Liver (tissue), 3 donors: ENCODE measurements at regions not wholly inside any gene's neighbourhood (a gene's known extent, or its start where the extent isn't known, plus 50 kb on each side); places are given as distances from the start of the nearest gene placed in this dataset.

Experiments used
- CTCF ChIP-seq: fragments of 150-350 bp; IDR thresholded peaks from 2 replicates; pipeline ENCODE4 v1.5.1; 2017; ENCODE audit warnings: improper control_type of control experiment, low read depth, low read length; ENCODE audit not compliant: missing input control
- EGR1 ChIP-seq, 2 donors: IDR thresholded peaks; 2 replicates each; pipeline ENCODE4 v1.6.1; 2016 to 2018; ENCODE audit warnings: antibody characterized with exemption in 2 of 2, low read depth in 2 of 2
- FOXA1 ChIP-seq: IDR thresholded peaks from 2 replicates; pipeline ENCODE4 v1.6.1; 2016; ENCODE audit warnings: antibody characterized with exemption
- GABPA ChIP-seq, 2 donors: IDR thresholded peaks in 1 of 2; conservative IDR thresholded peaks in 1 of 2; 2 replicates each; pipeline ENCODE4 v1.6.1; 2016; ENCODE audit warnings: antibody characterized with exemption in 2 of 2, mild to moderate bottlenecking in 1 of 2, moderate library complexity in 1 of 2
- MAX ChIP-seq: IDR thresholded peaks from 2 replicates; pipeline ENCODE4 v1.6.1; 2016; ENCODE audit warnings: antibody characterized with exemption
- RAD21 ChIP-seq, 2 donors: IDR thresholded peaks; 2 replicates each; pipeline ENCODE4 v1.6.1; 2016; ENCODE audit warnings: antibody characterized with exemption in 2 of 2, mild to moderate bottlenecking in 2 of 2
- REST ChIP-seq: IDR thresholded peaks from 2 replicates; pipeline ENCODE4 v1.6.1; 2016; ENCODE audit warnings: antibody characterized with exemption, mild to moderate bottlenecking
- RXRA ChIP-seq, 2 donors: IDR thresholded peaks; 2 replicates each; pipeline ENCODE4 v1.6.1; 2017 to 2018; ENCODE audit warnings: antibody characterized with exemption in 2 of 2, mild to moderate bottlenecking in 1 of 2
- SP1 ChIP-seq: IDR thresholded peaks from 2 replicates; pipeline ENCODE4 v1.6.1; 2018; ENCODE audit warnings: antibody characterized with exemption, mild to moderate bottlenecking
- TAF1 ChIP-seq: conservative IDR thresholded peaks from 2 replicates; pipeline ENCODE4 v1.6.1; 2016; ENCODE audit warnings: antibody characterized with exemption, mild to moderate bottlenecking
- YY1 ChIP-seq: IDR thresholded peaks from 2 replicates; pipeline ENCODE4 v1.6.1; 2016; ENCODE audit warnings: antibody characterized with exemption, mild to moderate bottlenecking
- ZBTB33 ChIP-seq: IDR thresholded peaks from 2 replicates; pipeline ENCODE4 v1.6.1; 2016; ENCODE audit warnings: antibody characterized with exemption
- donor health status: healthy.
- donor health status: healthy.

GRCh38 chrX:34859191-34859590 is 83.4 kb upstream of the FAM47B start:
- TF ChIP-seq CTCF (no peak), EGR1 (IDR thresholded peaks at IDR 0.05; ENCODE audit: low read depth in 2 of 2) (no peak), FOXA1 (no peak), YY1 (no peak), TAF1 (no peak), MAX (no peak), RAD21 (IDR thresholded peaks at IDR 0.05) (no peak), SP1 (no peak), REST (no peak), ZBTB33 (no peak), RXRA (IDR thresholded peaks at IDR 0.05) (no peak), GABPA (IDR thresholded peaks at IDR 0.05 in 1 of 2, conservative IDR thresholded peaks at IDR 0.05 in 1 of 2) (no peak)
